ENCODE measurements at regions not wholly inside any gene's neighbourhood (a gene's known extent, or its start where the extent isn't known, plus 50 kb on each side); places are given as distances from the start of the nearest gene placed in this dataset.
A peak's percentile ranks its signal among the peaks of the same experiment; 100 is the strongest.

DNA sequence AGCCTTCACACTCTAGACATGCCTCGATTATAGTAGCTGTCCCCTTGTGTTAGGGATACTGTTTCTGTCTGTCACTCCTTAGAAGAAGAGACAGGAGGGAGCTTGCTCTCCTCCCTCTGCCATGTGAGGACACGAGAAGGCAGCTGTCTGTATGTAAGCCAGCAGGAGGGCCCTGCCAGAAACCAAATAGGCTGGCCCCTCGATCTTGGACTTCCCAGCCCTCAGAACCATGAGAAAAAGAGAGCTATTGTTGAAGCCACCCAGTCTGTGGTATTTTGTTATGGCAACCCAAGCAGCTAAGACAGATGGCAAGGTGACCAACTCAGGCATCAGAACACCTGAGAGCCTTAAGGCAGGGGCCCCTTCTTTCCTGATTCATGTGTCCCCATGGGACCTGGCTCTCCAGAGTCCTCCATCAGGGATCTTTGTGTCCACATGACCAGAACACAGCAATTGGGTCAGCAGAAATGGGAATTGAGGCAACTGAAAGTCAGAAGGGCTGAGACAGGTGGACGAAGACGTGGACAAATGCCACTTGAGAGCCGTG is 65.6 kb upstream of the NPAS1 start:
- Histone ChIP-seq H3K27ac (peak overlapping the region; percentile 57; the same call in 1 of the 2 replicates), H3K4me1 (peaks cover 52% of the 10 kb centered on the region), H3K27me3 (no peaks in the 10 kb centered on the region), H3K4me2 (peak overlapping the region; percentile 72), H3K9ac (peak overlapping the region; percentile 67; the same call in 1 of the 2 replicates), H4K20me1 (peaks cover 86% of the 10 kb centered on the region), H3K4me3 (no peak overlapping the region), H3K36me3 (peaks cover 52% of the 10 kb centered on the region), H3K9me3 (no peaks in the 10 kb centered on the region)
- no peak for TF ChIP-seq Cebpa-rat (IDR thresholded peaks at IDR 0.05)

DNA sequence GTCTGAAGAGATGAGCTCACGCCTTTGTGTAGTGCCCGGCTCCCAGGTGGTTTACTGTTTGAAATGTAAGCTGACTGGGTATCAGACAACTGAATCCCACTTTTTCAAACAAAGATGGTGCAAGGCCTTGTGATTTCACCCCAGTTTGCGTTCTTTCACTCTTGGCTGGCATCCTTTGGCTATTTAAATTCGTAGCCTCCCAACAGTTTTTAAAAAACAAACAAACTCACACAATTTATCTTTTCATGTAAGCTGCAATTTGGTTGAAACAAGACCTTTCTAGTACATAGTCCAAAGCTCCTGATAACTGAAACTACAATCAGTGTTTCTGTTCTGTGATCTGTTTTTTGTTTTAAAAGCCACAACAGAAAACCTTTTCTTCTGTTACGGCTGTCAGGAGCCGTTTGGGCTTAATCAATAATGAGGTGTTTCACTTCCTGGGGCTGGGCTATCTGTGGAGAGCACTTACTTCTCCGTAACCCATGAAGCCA is 65.1 kb upstream of the NPAS1 start:
- Histone ChIP-seq H3K27me3 (no peaks in the 10 kb centered on the region), H3K36me3 (peaks cover 49% of the 10 kb centered on the region), H3K27ac (peak overlapping the region; percentile 57; the same call in 1 of the 2 replicates), H3K9me3 (no peaks in the 10 kb centered on the region), H3K4me3 (no peak overlapping the region), H3K4me1 (peaks cover 54% of the 10 kb centered on the region), H3K9ac (peak overlapping the region; percentile 67), H3K4me2 (peak overlapping the region; percentile 72), H4K20me1 (peaks cover 91% of the 10 kb centered on the region)
- TF ChIP-seq Cebpa-rat (IDR thresholded peaks at IDR 0.05) = no peak

DNA sequence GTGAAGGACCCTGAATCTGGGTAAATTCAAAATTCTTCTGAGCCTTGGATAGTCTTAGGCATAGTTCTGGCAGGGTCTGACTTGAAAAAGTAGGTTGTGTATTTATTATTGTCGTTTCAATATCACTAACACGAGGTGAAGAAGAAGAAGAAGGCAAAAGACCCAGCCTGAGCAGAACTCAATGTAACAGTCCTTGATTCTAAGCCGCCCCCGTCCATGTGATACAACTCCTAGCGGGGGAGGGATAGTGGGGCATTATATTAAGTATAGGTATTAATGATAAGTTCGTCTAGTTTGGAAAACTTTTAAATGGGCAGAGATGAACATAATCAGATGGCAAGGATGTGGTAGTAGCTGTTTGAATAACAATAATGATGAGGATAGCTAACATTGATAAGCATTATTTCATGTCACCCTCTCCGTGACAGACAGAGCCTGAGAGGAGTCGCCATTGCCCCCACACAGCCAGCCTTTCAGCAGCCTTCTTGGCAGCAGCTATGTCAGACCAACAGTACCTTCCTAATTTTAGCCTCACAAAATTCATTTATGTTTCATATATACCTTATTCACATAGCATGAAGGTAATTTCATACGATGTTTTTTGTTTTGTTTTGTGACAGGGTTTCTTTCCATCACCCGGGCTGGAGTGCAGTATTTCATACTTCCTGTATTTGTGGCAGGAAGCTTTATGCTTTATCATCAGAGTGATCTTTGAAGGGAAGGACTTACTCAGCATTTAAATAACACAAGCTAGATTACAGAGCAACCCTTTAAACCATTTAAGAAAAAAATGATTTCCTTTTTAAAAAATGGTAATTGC is 64.4 kb upstream of the NPAS1 start:
- Histone ChIP-seq H3K9ac (peak overlapping the region; percentile 67), H3K4me3 (no peak overlapping the region)

DNA sequence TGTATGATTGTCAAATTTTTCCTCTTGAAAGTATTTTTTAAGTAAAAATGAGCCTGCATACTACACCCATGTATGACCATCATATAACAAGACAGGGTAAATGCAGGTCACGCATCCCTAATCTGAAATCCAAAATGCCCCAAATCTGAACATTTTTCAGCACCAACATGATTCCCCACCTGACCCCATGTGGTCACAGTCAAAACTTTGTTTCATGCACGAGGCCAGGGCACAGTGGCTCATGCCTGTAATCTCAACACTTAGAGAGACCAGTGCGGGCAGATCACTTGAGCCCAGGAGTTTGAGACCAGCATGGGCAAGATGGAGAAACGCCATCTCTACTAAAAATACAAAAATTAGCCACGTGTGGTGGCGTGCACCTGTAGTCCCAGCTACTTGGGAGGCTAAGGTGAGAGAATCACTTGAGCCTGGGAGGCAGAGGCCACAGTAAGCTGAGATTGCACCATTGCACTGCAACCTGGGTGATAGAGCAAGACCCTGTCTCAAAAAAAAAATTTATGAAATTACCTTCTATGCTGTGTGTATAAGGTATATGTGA is 63.7 kb upstream of the NPAS1 start:
- H3K9ac ChIP-seq = no peak overlapping the region
- TF ChIP-seq Cebpa-rat (IDR thresholded peaks at IDR 0.05) = no peak
- peaks cover 97% of the 10 kb centered on the region for H4K20me1 ChIP-seq
- no peak overlapping the region for H3K27ac ChIP-seq
- no peaks in the 10 kb centered on the region for H3K9me3 ChIP-seq
- no peaks in the 10 kb centered on the region for H3K27me3 ChIP-seq
- H3K4me2 ChIP-seq = peak overlapping the region; percentile 72
- H3K4me1 ChIP-seq = peaks cover 46% of the 10 kb centered on the region
- no peak overlapping the region for H3K4me3 ChIP-seq
- H3K36me3 ChIP-seq = peaks cover 38% of the 10 kb centered on the region

More for the DNA sequence above, 64.4 kb upstream of the NPAS1 start:
- Histone ChIP-seq H3K4me2 (peak overlapping the region; percentile 72), H3K27me3 (no peaks in the 10 kb centered on the region), H3K36me3 (peaks cover 42% of the 10 kb centered on the region), H3K27ac (peak overlapping the region; percentile 57; the same call in 1 of the 2 replicates), H4K20me1 (peaks cover 97% of the 10 kb centered on the region), H3K9me3 (no peaks in the 10 kb centered on the region), H3K4me1 (peaks cover 53% of the 10 kb centered on the region)
- TF ChIP-seq Cebpa-rat (IDR thresholded peaks at IDR 0.05) = no peak

DNA sequence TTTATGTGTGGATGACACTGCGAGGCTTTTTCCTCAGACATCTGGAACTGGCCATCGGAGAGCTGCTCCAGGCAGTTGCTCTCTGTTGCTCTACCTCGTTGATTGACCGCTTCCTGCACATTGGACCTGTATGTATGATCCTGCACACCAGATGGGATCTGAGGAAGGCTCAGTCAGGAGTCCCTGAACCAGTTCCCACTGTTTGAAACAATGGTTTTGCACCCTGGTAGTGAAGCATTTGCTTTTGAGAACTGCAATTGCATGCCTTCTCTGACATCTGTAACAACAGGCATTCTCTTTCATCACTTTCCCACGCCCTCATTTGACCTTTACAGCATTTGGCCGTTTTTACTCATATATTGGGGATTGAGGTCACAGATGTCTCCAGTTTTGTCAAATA is 61.1 kb upstream of the NPAS1 start:
- H3K4me1 ChIP-seq = peaks cover 56% of the 10 kb centered on the region
- H3K27ac ChIP-seq = peak overlapping the region; percentile 33; the same call in 1 of the 2 replicates
- H3K9ac ChIP-seq = no peak overlapping the region
- H4K20me1 ChIP-seq = peaks cover 98% of the 10 kb centered on the region
- H3K4me2 ChIP-seq = peak overlapping the region; percentile 53
- peaks cover 26% of the 10 kb centered on the region for H3K36me3 ChIP-seq
- H3K9me3 ChIP-seq = no peaks in the 10 kb centered on the region
- no peak overlapping the region for H3K4me3 ChIP-seq
- TF ChIP-seq Cebpa-rat (IDR thresholded peaks at IDR 0.05) = no peak
- H3K27me3 ChIP-seq = no peaks in the 10 kb centered on the region

DNA sequence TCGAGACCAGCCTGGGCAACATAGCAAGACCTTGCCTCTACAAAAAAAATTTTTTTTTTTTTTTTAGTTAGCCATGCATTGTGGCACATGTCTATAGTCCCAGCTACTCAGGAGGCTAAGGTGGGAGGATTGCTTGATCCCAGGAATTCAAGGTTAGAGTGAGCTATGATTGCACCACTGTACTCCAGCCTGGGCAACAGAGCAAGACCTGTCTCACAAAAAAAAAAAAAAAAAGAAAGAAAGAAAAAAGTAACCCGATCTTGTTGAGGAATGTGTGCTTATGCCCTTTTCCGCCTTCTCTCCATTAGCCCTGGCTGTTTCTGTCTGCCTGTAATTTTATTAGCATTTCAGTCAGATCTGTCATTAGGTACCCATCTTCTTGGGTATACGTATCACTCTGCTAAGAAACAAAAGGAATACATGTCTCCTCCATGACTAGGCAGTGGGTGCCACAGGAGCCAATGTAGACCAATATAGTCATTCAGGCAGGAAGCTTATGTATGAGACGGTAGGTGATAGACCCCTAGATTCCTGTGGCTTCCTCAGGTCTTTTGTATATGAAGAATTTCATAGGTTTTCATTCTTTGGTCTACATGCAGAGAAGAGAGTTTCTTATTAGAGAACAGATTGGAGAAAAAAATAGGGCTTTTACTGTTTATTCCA is 59.6 kb upstream of the NPAS1 start:
- no peaks in the 10 kb centered on the region for H3K27me3 ChIP-seq

DNA sequence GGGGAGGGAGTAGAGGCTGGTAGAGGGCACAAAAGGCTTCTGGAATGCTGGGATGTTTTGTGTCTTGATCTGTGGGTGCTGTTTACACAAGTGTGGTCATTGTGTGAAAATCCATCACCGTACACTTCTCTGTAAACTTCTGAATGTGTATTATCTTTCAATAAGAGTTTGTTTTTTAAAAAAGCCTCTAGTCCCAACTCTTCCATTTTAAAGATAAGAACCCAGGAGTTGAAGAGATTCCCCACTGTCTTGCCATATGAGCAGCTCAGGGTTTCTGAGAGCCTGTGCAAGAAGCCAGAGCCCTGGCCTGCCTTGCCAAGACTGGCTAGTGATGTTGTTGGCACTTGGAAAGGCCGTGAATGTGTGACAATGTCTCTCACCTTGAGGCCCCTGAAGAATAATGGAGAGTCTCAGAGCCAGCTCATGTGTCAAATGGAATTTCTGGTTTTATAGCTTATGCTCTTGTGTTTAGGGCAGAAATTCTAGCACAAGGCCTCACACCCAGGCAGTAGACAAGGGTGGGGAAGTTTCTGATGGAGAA is 57.5 kb upstream of the NPAS1 start:
- TF ChIP-seq Cebpa-rat (IDR thresholded peaks at IDR 0.05) = no peak
- no peak overlapping the region for H3K27ac ChIP-seq
- peak overlapping the region; percentile 48; the same call in 1 of the 2 replicates for H3K4me2 ChIP-seq
- H3K4me3 ChIP-seq = no peak overlapping the region
- no peak overlapping the region for H3K9ac ChIP-seq
- H3K36me3 ChIP-seq = peaks cover 38% of the 10 kb centered on the region
- H3K27me3 ChIP-seq = no peaks in the 10 kb centered on the region
- H3K9me3 ChIP-seq = no peaks in the 10 kb centered on the region
- peaks cover 44% of the 10 kb centered on the region for H3K4me1 ChIP-seq
- H4K20me1 ChIP-seq = peaks cover 91% of the 10 kb centered on the region

More for the DNA sequence above, 59.6 kb upstream of the NPAS1 start:
- Histone ChIP-seq H3K27ac (no peak overlapping the region), H3K9ac (no peak overlapping the region), H4K20me1 (peaks cover 94% of the 10 kb centered on the region), H3K4me3 (no peak overlapping the region), H3K4me2 (no peak overlapping the region), H3K4me1 (peaks cover 43% of the 10 kb centered on the region), H3K9me3 (no peaks in the 10 kb centered on the region), H3K36me3 (peaks cover 28% of the 10 kb centered on the region)
- no peak for TF ChIP-seq Cebpa-rat (IDR thresholded peaks at IDR 0.05)

DNA sequence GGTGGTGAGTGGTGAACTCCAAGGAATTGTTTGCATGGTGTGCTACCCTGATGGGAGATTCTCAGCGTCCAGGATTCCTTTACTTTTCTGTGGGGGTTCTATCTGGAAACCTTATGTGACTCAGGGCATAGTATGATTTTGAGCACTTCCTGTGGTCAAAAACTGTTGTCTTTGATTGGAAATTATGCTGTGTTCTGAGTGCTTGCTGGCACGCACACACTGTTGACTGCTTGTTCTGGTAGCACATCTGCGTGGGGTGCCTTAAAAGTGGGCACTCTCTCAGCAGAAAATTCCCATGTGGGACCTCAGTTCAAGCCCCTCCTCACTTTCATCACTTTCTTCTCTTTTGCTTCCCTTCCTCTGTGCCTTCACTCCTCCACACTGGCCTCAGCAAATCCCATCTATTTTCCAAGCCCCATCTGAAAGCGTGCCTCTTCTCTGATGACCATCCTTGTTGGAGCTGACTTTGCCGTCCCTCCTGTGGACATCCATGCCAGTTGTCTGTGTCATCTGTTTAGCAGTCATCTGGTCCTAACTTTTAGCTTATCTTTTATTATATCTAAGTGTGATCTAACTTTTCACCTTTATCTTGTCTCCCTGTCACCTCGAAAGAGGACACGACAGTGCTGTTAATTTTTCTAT is 56.4 kb upstream of the NPAS1 start:
- H4K20me1 ChIP-seq = peaks cover 92% of the 10 kb centered on the region
- H3K36me3 ChIP-seq = peaks cover 39% of the 10 kb centered on the region
- no peaks in the 10 kb centered on the region for H3K9me3 ChIP-seq
- no peak overlapping the region for H3K4me3 ChIP-seq
- H3K4me2 ChIP-seq = peak overlapping the region; percentile 48
- H3K27me3 ChIP-seq = no peaks in the 10 kb centered on the region
- no peak overlapping the region for H3K9ac ChIP-seq
- H3K4me1 ChIP-seq = peaks cover 54% of the 10 kb centered on the region
- no peak for TF ChIP-seq Cebpa-rat (IDR thresholded peaks at IDR 0.05)
- H3K27ac ChIP-seq = peak overlapping the region; percentile 32; the same call in 1 of the 2 replicates

DNA sequence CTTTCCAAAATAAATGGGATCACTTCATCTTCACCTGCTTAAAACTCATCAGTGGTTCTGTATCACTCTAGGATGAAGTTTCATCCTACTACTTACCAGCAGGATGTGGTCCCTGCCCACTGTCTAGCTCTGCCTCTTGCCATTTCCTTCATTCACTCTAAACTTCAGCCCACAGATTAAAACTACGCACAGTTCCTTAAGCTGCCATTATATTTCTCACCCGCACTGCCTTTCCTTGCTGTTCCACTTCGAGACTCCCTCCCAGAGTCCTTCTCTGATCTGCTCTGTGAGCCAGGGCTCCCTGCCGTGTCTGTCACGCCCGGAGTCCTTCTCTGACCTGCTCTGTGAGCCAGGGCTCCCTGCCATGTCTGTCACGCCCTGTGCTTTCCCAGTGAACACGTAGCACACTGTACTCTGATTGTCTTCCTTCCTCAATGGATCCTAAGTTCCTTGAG is 52.0 kb upstream of the NPAS1 start:
- Histone ChIP-seq H3K27me3 (no peaks in the 10 kb centered on the region), H3K4me1 (peaks cover 35% of the 10 kb centered on the region), H4K20me1 (peaks cover 87% of the 10 kb centered on the region), H3K9ac (0 out of 2 replicates have a peak overlapping the region, but pooled peaks have one; percentile 12), H3K36me3 (peaks cover 68% of the 10 kb centered on the region), H3K4me3 (no peak overlapping the region), H3K4me2 (peak overlapping the region; percentile 63), H3K27ac (peak overlapping the region; percentile 37; the same call in 1 of the 2 replicates), H3K9me3 (no peaks in the 10 kb centered on the region)
- TF ChIP-seq Cebpa-rat (IDR thresholded peaks at IDR 0.05) = no peak

Measured in BLaER1 (cell line).